KG1 (cell line): ENCODE measurements at regions not wholly inside any gene's neighbourhood (a gene's known extent, or its start where the extent isn't known, plus 50 kb on each side); places are given as distances from the start of the nearest gene placed in this dataset.

Experiments used
- DNase-seq: peaks from one replicate; lab custom pipeline; 2025; lab: John Stamatoyannopoulos, UW

GRCh38 chr4:178799204-178799603 is 1357.0 kb upstream of the AGA start:
- no peak for DNase-seq

GRCh38 chr4:178808106-178808505 is 1365.9 kb upstream of the AGA start:
- DNase-seq = no peak

DNA sequence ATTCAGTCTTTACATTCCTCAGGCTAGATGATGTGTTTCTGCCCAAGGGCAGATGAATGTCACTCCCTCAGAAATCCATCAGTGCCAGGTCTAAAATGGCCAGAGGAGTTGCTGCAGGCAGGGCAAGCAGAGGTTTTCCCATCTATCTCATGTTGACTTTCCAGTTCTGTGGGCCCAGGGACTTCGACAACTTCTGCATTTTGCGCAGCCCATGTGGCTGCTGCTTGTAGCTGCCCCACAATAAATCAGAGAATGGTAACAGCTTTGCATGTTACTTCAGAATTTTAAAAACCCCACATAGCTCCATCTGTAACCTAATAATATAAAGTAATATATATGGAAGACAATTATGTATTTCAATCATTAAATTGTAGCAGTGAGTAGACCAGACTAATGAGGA is 1367.7 kb upstream of the AGA start:
- no peak for DNase-seq

- no peak for DNase-seq
Observed at GRCh38 chr4:178811356-178811755, 1369.1 kb upstream of the AGA start.

DNA sequence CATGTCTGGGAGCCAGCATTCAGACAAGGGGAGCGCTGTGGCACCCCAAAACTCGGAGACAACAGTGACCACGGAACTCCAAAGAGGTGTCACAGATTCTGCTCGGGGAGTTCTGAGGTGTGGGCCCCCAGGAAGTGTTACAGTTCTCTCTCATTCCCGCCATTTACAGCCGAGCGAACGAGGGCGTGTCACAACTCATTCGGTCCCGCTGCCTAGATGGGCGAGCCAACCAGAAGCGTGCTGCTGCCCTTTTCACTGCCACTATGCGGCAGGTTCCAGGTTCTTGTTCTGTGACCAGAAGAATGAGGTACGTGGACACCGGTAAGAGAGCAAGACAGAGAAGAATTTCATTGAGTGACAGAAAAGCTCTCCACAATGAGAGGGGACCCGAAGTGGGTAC is 1370.6 kb upstream of the AGA start:
- no peak for DNase-seq

DNA sequence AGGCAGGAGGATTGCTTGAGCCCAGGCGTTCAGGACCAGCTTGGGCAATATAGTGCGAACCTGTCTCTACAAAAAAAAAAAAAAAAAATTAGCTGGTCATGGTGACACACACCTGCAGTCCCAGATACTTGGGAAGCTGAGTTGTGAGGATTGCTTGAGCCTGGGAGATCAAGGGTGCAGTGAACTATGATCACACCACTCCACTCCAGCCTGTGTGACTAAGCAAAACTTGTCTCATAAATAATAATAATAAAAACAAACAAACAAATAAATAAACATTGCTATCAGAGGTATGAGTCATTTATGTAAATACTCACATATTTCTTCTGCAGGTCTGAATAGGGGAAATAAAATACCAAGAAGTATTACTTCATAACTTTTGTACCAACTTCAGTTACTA is 1372.7 kb upstream of the AGA start:
- no peak for DNase-seq

DNA sequence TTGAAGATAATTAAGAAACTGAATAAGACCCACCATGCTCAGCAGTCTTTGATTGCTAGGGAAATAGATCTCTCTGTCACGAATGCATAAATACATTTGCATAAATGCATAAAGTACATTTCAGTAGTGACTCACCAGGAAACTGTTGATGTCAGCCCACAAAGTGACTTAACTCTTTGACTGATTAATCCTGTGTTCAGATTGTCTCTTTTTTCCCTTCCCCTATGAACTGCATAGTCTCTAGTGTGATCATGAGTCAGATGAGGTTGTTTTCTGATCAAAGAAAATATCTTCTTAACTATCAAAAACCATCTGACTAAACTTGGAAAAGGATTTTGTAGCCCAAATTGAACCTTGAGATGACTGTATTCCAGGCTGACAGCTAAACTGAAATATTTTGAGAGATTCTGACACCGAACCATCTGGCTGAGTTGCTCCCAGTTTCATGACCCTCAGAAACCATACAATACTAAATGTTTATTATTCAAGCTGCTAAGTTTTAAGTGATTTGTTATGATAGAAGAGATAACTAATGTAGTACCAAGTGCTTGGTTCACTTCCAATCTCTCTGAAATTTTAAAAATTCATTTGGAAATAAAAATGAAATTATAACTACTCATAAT is 1381.5 kb upstream of the AGA start:
- DNase-seq = no peak

DNA sequence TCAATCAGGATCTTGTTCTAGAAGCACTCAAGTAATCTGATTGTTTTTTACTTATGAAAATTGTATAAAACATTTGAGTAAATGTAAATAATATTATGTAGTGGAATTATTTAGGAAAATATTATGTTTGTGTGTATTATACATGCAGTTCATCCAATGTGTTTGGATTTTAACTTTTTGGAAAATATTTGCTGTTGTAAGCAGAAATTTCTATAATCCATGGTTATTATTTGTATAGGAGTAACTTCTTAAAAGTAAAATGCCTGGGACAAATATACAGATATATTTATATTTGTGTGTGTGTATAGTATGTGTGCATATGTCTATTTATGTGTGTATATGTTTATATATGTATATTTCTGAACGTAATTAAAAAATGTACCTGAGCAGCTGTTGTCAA is 1394.6 kb upstream of the AGA start:
- no peak for DNase-seq

GRCh38 chr4:178838776-178839175 is 1396.5 kb upstream of the AGA start:
- DNase-seq = no peak

- DNase-seq = no peak
Observed at GRCh38 chr4:178856139-178856800, 1414.0 kb upstream of the AGA start.

DNA sequence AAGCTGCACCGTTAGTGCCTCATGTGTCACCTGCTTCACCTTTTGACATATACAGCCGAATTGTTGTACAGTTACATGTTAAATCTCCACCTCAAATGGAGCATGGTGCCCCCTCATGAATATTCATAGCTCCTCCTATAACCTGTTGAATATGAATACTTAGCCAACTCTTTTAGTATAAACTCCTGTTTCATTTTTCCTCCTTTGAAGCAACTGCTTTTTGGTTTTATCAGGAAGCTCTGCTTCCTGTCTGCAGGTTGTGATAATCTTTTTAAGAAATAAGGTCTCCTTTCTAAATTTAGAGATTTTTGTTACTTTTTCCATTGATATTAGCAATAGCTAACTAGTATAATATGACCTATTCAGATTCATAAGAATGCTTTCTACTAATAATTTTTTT is 1429.2 kb upstream of the AGA start:
- DNase-seq = no peak

DNA sequence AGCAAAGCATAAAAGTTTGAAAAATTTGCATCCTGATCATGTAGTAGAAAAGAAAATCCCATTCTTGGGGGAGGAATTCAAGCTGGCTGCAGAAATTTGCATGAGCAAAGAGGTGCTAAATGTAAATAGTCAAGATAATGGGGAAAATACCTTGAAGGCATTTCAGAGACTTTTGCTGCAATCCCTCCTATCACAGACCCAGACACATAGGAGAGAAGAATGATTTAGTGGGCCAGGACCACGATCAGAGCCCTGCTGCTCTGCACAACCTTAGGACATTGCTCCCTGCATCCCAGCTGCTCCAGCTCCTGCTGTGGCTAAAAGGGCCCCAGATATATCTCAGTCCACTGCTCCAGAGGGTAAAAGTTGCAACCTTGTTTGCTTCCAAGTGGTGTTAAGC is 1439.7 kb upstream of the AGA start:
- no peak for DNase-seq

DNA sequence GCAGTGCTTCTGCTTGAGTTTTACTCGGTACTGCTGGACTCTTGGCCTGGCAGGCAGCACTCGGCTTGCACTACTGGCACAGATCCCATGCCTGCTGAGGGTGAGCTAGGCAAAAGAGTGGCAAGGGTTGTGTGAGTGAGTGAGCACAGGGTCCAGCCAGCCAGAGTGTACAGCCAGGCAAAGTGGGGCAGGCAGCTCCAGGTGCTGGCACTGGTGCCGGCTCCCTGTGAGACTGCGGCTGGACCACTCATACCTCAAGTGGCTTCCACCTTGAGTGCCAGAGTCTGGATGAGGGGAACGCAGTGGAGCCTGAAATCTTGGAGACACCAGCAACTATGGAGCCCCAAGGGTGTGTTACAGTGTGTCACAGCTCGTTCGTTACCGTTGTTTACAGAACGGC is 1451.9 kb upstream of the AGA start:
- DNase-seq = no peak

GRCh38 chr4:178899084-178899483 is 1456.8 kb upstream of the AGA start:
- no peak for DNase-seq

- DNase-seq = no peak
Observed at GRCh38 chr4:178917756-178918155, 1475.5 kb upstream of the AGA start.

DNA sequence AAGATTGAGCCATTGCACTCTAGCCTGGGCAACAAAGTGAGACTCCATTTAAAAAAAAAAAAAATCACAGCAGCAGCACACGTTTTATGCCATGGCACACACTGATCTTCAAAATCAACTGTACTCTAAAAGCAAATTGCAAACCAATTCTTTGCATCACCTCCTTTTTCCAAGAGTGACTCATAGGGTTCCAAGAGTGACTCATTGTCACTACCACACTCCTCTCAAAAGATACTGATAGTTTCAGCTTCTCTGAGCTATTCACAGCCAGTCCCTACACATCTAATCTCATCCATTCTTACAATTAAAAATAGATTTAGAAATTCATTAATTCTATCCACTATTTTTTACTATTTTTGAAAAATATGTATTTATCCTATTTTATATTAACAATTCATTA is 1494.9 kb upstream of the AGA start:
- no peak for DNase-seq

DNA sequence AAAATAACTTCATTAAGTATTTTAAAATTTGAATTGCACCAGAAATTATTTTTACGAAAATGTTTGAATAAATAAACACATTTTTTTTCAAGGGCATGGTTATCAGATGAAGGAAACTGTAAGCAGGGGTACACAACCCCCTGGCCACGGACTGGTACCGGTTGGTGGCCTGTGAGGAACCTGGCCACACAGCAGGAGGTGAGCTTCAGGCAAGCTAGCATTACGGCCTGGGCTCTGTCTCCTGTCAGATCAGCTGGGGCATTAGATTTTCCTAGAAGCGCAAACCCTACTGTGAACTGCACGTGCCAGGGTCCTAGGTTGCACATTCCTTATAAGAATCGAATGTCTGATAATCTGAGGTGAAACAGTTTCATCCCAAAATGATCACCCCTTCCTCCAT is 1499.7 kb upstream of the AGA start:
- no peak for DNase-seq

GRCh38 chr4:178953447-178954120 is 1511.3 kb upstream of the AGA start:
- no peak for DNase-seq

- no peak for DNase-seq
Observed at GRCh38 chr4:178955614-178956013, 1513.4 kb upstream of the AGA start.

- no peak for DNase-seq
Observed at GRCh38 chr4:178958725-178959440, 1516.6 kb upstream of the AGA start.

- no peak for DNase-seq
Observed at GRCh38 chr4:178963446-178964045, 1521.3 kb upstream of the AGA start.

DNA sequence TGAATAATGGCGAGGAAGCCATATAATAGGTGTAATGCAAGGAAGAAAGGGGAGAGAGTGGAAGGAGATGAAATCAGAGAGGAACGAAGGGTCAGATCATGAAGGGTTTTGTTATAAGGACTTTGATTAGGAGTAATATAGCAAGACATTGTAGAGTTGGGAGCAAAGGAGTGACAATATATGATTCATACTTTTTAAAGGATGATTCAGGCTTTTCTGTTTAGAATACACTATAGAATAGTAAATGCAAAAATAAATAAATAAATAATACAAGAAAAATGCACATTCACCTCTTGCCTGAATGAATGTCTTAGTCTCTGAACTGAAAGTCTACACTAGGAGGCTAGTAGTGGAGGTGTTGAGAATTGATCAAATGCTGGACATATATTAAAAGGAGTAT is 1524.4 kb upstream of the AGA start:
- DNase-seq = no peak
